IMR-90 (cell line): ENCODE measurements at regions not wholly inside any gene's neighbourhood (a gene's known extent, or its start where the extent isn't known, plus 50 kb on each side); places are given as distances from the start of the nearest gene placed in this dataset.

ENCODE experiments used
- ATAC-seq: fragments of 200-7000 bp; cut with Tn5 transposase; 2 replicates; pipeline ENCODE4 v1.9.1; 2020; ENCODE audit warnings: low read depth, mild to moderate bottlenecking, moderate library complexity
- BruUV-seq: library from RNA; stranded (reverse); fragments of 400-500 nt; replicated peaks from 2 replicates; lab custom pipeline; 2021; lab: Mats Ljungman, UMichigan
- CTCF ChIA-PET: fragments of 300-600 bp; formaldehyde crosslinking; extraction: SDS; loops from one replicate; lab custom pipeline; 2021; ENCODE audit warnings: antibody characterized with exemption; lab: Yijun Ruan, JAX
- POLR2A ChIA-PET: fragments of 300-600 bp; sonication (Branson Sonifier 250); formaldehyde crosslinking; loops from one replicate; lab custom pipeline; 2022; ENCODE audit warnings: antibody characterized with exemption; ENCODE audit not compliant: unreplicated experiment; lab: Charles Lee
- DNase-seq: peaks from one replicate; pipeline ENCODE4 v3.0.0; 2013
- H2AFZ ChIP-seq: replicated peaks from 2 replicates; pipeline ENCODE3; 2013; ENCODE audit warnings: low read length, mild to moderate bottlenecking; ENCODE audit not compliant: poor library complexity
- H2AK5ac ChIP-seq: 2 replicates; pipeline ENCODE4 v1.6.1; 2013; ENCODE audit warnings: low read depth, low read length, inconsistent platforms
- H2AK9ac ChIP-seq: replicated peaks from 2 replicates; pipeline ENCODE3; 2013; ENCODE audit warnings: mild to moderate bottlenecking, low read depth, low read length, moderate library complexity; ENCODE audit not compliant: poor library complexity
- H2BK120ac ChIP-seq: 2 replicates; pipeline ENCODE4 v1.6.1; 2013; ENCODE audit warnings: low read depth, low read length, inconsistent platforms
- H2BK15ac ChIP-seq: 3 replicates; pipeline ENCODE4 v1.6.1; 2013; ENCODE audit warnings: low read depth, low read length, inconsistent platforms
- H2BK20ac ChIP-seq: 2 replicates; pipeline ENCODE4 v1.6.1; 2013; ENCODE audit warnings: low read depth, mild to moderate bottlenecking, inconsistent platforms, low read length, moderate library complexity
- H2BK5ac ChIP-seq: 2 replicates; pipeline ENCODE4 v1.6.1; 2013; ENCODE audit warnings: mild to moderate bottlenecking, low read depth, low read length, inconsistent platforms; ENCODE audit not compliant: poor library complexity, severe bottlenecking
- H3K14ac ChIP-seq: replicated peaks from 2 replicates; pipeline ENCODE4 v1.6.1; 2013; ENCODE audit warnings: low read depth, low read length, inconsistent platforms
- H3K18ac ChIP-seq: 2 replicates; pipeline ENCODE4 v1.6.1; 2013; ENCODE audit warnings: low read depth, low read length, control low read depth
- H3K23ac ChIP-seq: 2 replicates; pipeline ENCODE4 v1.6.1; 2013; ENCODE audit warnings: low read depth, low read length, inconsistent platforms
- H3K27ac ChIP-seq: 2 replicates; pipeline ENCODE4 v1.5.1; 2013; ENCODE audit warnings: mild to moderate bottlenecking, control low read depth, low read length; ENCODE audit not compliant: insufficient read depth
- H3K27me3 ChIP-seq: 2 replicates; pipeline ENCODE4 v1.6.1; 2013; ENCODE audit warnings: low read length; ENCODE audit not compliant: control insufficient read depth, insufficient read depth
- H3K36me3 ChIP-seq: 2 replicates; pipeline ENCODE4 v1.6.1; 2013; ENCODE audit warnings: low read length, mixed read lengths; ENCODE audit not compliant: control insufficient read depth, insufficient read depth
- H3K4ac ChIP-seq: 2 replicates; pipeline ENCODE4 v1.6.1; 2013; ENCODE audit warnings: low read depth, low read length, inconsistent platforms
- H3K4me1 ChIP-seq: 2 replicates; pipeline ENCODE4 v1.6.1; 2013; ENCODE audit warnings: low read length, mixed read lengths; ENCODE audit not compliant: control insufficient read depth, insufficient read depth
- H3K4me2 ChIP-seq: 2 replicates; pipeline ENCODE4 v1.6.1; 2013; ENCODE audit warnings: low read depth, mild to moderate bottlenecking, control low read depth, low read length, moderate library complexity
- H3K4me3 ChIP-seq: 2 replicates; pipeline ENCODE4 v1.5.1; 2013; ENCODE audit warnings: low read depth, mild to moderate bottlenecking, control low read depth, low read length, moderate library complexity; ENCODE audit not compliant: insufficient read depth
- H3K56ac ChIP-seq: 2 replicates; pipeline ENCODE4 v1.6.1; 2013; ENCODE audit warnings: low read length, inconsistent platforms; ENCODE audit not compliant: insufficient read depth; ENCODE audit errors: extremely low read depth
- H3K79me1 ChIP-seq, 2 experiments: 2 replicates each; pipeline ENCODE4 v1.6.1; 2013; ENCODE audit warnings: low read length in 2 of 2, inconsistent platforms in 1 of 2, low read depth in 1 of 2
- H3K9ac ChIP-seq: 2 replicates; pipeline ENCODE4 v1.6.1; 2013; ENCODE audit warnings: low read depth, low read length, control low read depth
- H3K9me1 ChIP-seq: 2 replicates; pipeline ENCODE4 v1.6.1; 2013; ENCODE audit warnings: low read length, inconsistent platforms; ENCODE audit not compliant: insufficient read depth
- H3K9me3 ChIP-seq: 2 replicates; pipeline ENCODE4 v1.6.1; 2013; ENCODE audit warnings: low read length; ENCODE audit not compliant: control insufficient read depth, insufficient read depth
- H4K20me1 ChIP-seq: 2 replicates; pipeline ENCODE4 v1.6.1; 2013; ENCODE audit warnings: low read length, inconsistent platforms; ENCODE audit not compliant: insufficient read depth
- H4K5ac ChIP-seq: 2 replicates; pipeline ENCODE4 v1.6.1; 2013; ENCODE audit warnings: mild to moderate bottlenecking, low read depth, low read length, control low read depth
- H4K8ac ChIP-seq, 2 experiments: 2 replicates each; pipeline ENCODE4 v1.6.1; 2013; ENCODE audit warnings: low read depth in 2 of 2, low read length in 2 of 2, control low read depth in 1 of 2, inconsistent platforms in 1 of 2
- H4K91ac ChIP-seq: 2 replicates; pipeline ENCODE4 v1.6.1; 2013; ENCODE audit warnings: low read depth, low read length, inconsistent platforms; ENCODE audit not compliant: insufficient read depth
- BHLHE40 ChIP-seq: fragments of 150-350 bp; IDR thresholded peaks from 2 replicates; pipeline ENCODE4 v1.6.1; 2016; ENCODE audit warnings: mild to moderate bottlenecking, low read depth, low read length
- CEBPB ChIP-seq: IDR thresholded peaks from 2 replicates; pipeline ENCODE4 v1.6.1; 2012; ENCODE audit warnings: low read depth, low read length, improper control_type of control experiment
- CHD1 ChIP-seq: IDR thresholded peaks from 2 replicates; pipeline ENCODE4 v1.6.1; 2012; ENCODE audit warnings: low read depth, low read length, improper control_type of control experiment
- CTCF ChIP-seq: conservative IDR thresholded peaks from 2 replicates; pipeline ENCODE4 v1.5.1; 2012; ENCODE audit warnings: mild to moderate bottlenecking, low read depth, low read length, improper control_type of control experiment
- FOS ChIP-seq: fragments of 150-350 bp; IDR thresholded peaks from 2 replicates; pipeline ENCODE4 v1.6.1; 2016; ENCODE audit warnings: low read depth, low read length
- MAFK ChIP-seq: IDR thresholded peaks from 2 replicates; pipeline ENCODE4 v1.6.1; 2012; ENCODE audit warnings: low read depth, low read length, improper control_type of control experiment
- MAZ ChIP-seq: IDR thresholded peaks from 2 replicates; pipeline ENCODE4 v1.6.1; 2012; ENCODE audit warnings: low read depth, mild to moderate bottlenecking, low read length, improper control_type of control experiment, moderate library complexity, borderline replicate concordance
- MXI1 ChIP-seq: IDR thresholded peaks from 2 replicates; pipeline ENCODE4 v1.6.1; 2012; ENCODE audit warnings: low read depth, mild to moderate bottlenecking, low read length, moderate library complexity, borderline replicate concordance
- NFE2L2 ChIP-seq: fragments of 150-350 bp; IDR thresholded peaks from 2 replicates; pipeline ENCODE4 v1.6.1; 2016; ENCODE audit warnings: low read depth, mild to moderate bottlenecking, low read length
- POLR2A ChIP-seq: IDR thresholded peaks from 2 replicates; pipeline ENCODE4 v1.6.1; 2012; ENCODE audit warnings: mild to moderate bottlenecking, low read depth, low read length
- SMC3 ChIP-seq: fragments of 150-350 bp; IDR thresholded peaks from 2 replicates; pipeline ENCODE4 v1.6.1; 2016; ENCODE audit warnings: low read depth, mild to moderate bottlenecking, antibody characterized with exemption, low read length, moderate library complexity
- USF2 ChIP-seq: fragments of 150-350 bp; IDR thresholded peaks from 2 replicates; pipeline ENCODE4 v1.6.1; 2017; ENCODE audit warnings: mild to moderate bottlenecking, antibody characterized with exemption, low read length, low read depth
- WGBS, 2 experiments: methylation state at CpG; one replicate each; pipeline versions ENCODE4 v1.1.5 to v1.1.7; 2013; ENCODE audit warnings: missing lambda C conversion rate in 2 of 2; ENCODE audit not compliant: insufficient read length in 1 of 2; ENCODE audit errors: extremely low coverage in 2 of 2; 5-methylcytosine and 5-hydroxymethylcytosine counted together
- dilution Hi-C: fragments of 300-500 bp; cut with HindIII; formaldehyde crosslinking; loops from one replicate; pipeline ENCODE4 v1.14.3; 2018; ENCODE audit warnings: low sequenced_read_pairs; ENCODE audit not compliant: unreplicated experiment
- in situ Hi-C: fragments of 300-500 bp; cut with MboI; formaldehyde crosslinking; loops from 3 replicates; pipeline ENCODE4 v1.14.3; 2019; ENCODE audit warnings: low sequenced_read_pairs, inconsistent platforms, mixed read lengths
- intact Hi-C: fragments of 100-400 bp; cut with micrococcal nuclease; formaldehyde crosslinking; loops from 2 replicates; pipeline ENCODE4 v1.10.0; 2022

GRCh38 chr7:125529249-125529648, 599.6 kb upstream of the POT1 start:
- H4K8ac ChIP-seq = no peak overlapping the region
- no peaks in the 10 kb centered on the region for H3K79me1 ChIP-seq
- ChIA-PET POLR2A (no interaction called here), CTCF (interaction anchor here (0.6 kb wide), 1 partner anchor 246 kb away, joined by 3 read pairs; no protein-coding TSS in a partner anchor)
- TF ChIP-seq BHLHE40 (no peak), CEBPB (no peak), NFE2L2 (no peak), FOS (no peak), SMC3 (no peak), MAZ (no peak), MAFK (no peak), POLR2A (no peak), USF2 (no peak), MXI1 (no peak), CHD1 (no peak), CTCF (no peak)
- H3K36me3 ChIP-seq = no peaks in the 10 kb centered on the region
- DNase-seq = no peak
- no peak overlapping the region for H3K9ac ChIP-seq
- no peak overlapping the region for H3K4ac ChIP-seq
- no peak for ATAC-seq
- H2BK20ac ChIP-seq = no peak overlapping the region
- BruUV-seq = no TSS peak
- no CpG with 5 or more reads among the region's 1 CpG for WGBS, 2 experiments
- dilution Hi-C loops = no loop called here
- no peak overlapping the region for H2BK15ac ChIP-seq
- no peak overlapping the region for H3K4me2 ChIP-seq
- no peaks in the 10 kb centered on the region for H3K4me1 ChIP-seq
- H4K91ac ChIP-seq = no peak overlapping the region
- no peak overlapping the region for H3K23ac ChIP-seq
- H2AK5ac ChIP-seq = no peak overlapping the region
- no peak overlapping the region for H2BK120ac ChIP-seq
- H3K27me3 ChIP-seq = no peaks in the 10 kb centered on the region
- H4K20me1 ChIP-seq = no peaks in the 10 kb centered on the region
- no peak overlapping the region for H2AFZ ChIP-seq
- no peak overlapping the region for H3K18ac ChIP-seq
- H3K56ac ChIP-seq = no peak overlapping the region
- H2AK9ac ChIP-seq = no peak overlapping the region
- H3K9me1 ChIP-seq = no peaks in the 10 kb centered on the region
- H3K27ac ChIP-seq = no peak overlapping the region
- no peak overlapping the region for H4K5ac ChIP-seq
- H3K9me3 ChIP-seq = peaks cover 2% of the 10 kb centered on the region; the same call in 1 of the 2 replicates
- in situ Hi-C loops = no loop called here
- H3K4me3 ChIP-seq = no peak overlapping the region
- no peak overlapping the region for H2BK5ac ChIP-seq
- no peak overlapping the region for H3K14ac ChIP-seq
- intact Hi-C loops = no loop called here
